ENCODE measurements at regions not wholly inside any gene's neighbourhood (a gene's known extent, or its start where the extent isn't known, plus 50 kb on each side); places are given as distances from the start of the nearest gene placed in this dataset.

- Histone ChIP-seq H3K9me3 (no peaks in the 10 kb centered on the region), H3K36me3 (no peaks in the 10 kb centered on the region), H3K27ac (no peak overlapping the region), H3K27me3 (no peaks in the 10 kb centered on the region), H3K4me1 (no peaks in the 10 kb centered on the region), H3K4me3 (no peak overlapping the region)
- TF ChIP-seq POLR2A (IDR thresholded peaks at IDR 0.05) (no peak), CTCF (IDR thresholded peaks at IDR 0.05) (no peak), EP300 (IDR thresholded peaks at IDR 0.05) (no peak), POLR2AphosphoS5 (IDR thresholded peaks at IDR 0.05) (no peak)
- DNase-seq, result no peak
- intact Hi-C loops (cut with DNase I), result no loop called here
- WGBS, 2 donors, result 5 to 24% methylated on average over 1 of the region's 1 CpG
Measured at GRCh38 chr13:82129281-82129680, 1753.0 kb downstream of the SLITRK1 start.

GRCh38 chr13:82118589-82118988 lies 1763.7 kb downstream of the SLITRK1 start:
- H3K4me1 ChIP-seq, result no peaks in the 10 kb centered on the region
- no peaks in the 10 kb centered on the region for H3K27me3 ChIP-seq
- H3K4me3 ChIP-seq, result no peak overlapping the region
- DNase-seq, result no peak
- intact Hi-C loops (cut with DNase I), result no loop called here
- WGBS, 2 donors, result 76 to 80% methylated on average over 5 of the region's 5 CpGs
- H3K27ac ChIP-seq, result no peak overlapping the region
- TF ChIP-seq POLR2A (IDR thresholded peaks at IDR 0.05), result no peak
- TF ChIP-seq POLR2AphosphoS5 (IDR thresholded peaks at IDR 0.05), result no peak
- no peak for TF ChIP-seq EP300 (IDR thresholded peaks at IDR 0.05)
- TF ChIP-seq CTCF (IDR thresholded peaks at IDR 0.05), result no peak
- no peaks in the 10 kb centered on the region for H3K36me3 ChIP-seq
- no peaks in the 10 kb centered on the region for H3K9me3 ChIP-seq

GRCh38 chr13:82116422-82116989 lies 1765.8 kb downstream of the SLITRK1 start:
- intact Hi-C loops (cut with DNase I), result no loop called here
- 87 to 94% methylated on average over 1 of the region's 1 CpG for WGBS, 2 donors

GRCh38 chr13:82115391-82115790 lies 1766.9 kb downstream of the SLITRK1 start:
- no peaks in the 10 kb centered on the region for H3K36me3 ChIP-seq
- H3K4me1 ChIP-seq, result no peaks in the 10 kb centered on the region
- WGBS, 2 donors, result 80 to 84% methylated on average over 3 of the region's 3 CpGs
- H3K27me3 ChIP-seq, result no peaks in the 10 kb centered on the region
- H3K27ac ChIP-seq, result no peak overlapping the region
- TF ChIP-seq CTCF (IDR thresholded peaks at IDR 0.05) (no peak), POLR2A (IDR thresholded peaks at IDR 0.05) (no peak), POLR2AphosphoS5 (IDR thresholded peaks at IDR 0.05) (no peak), EP300 (IDR thresholded peaks at IDR 0.05) (no peak)
- peaks cover 0 to under 1% (median 0%) of the 10 kb centered on the region in 4 donors for H3K9me3 ChIP-seq
- intact Hi-C loops (cut with DNase I), result no loop called here
- no peak for DNase-seq
- H3K4me3 ChIP-seq, result no peak overlapping the region

More at GRCh38 chr13:82116422-82116989, 1765.8 kb downstream of the SLITRK1 start:
- no peaks in the 10 kb centered on the region for H3K4me1 ChIP-seq
- H3K4me3 ChIP-seq, result no peak overlapping the region
- H3K9me3 ChIP-seq, result no peaks in the 10 kb centered on the region
- no peak for TF ChIP-seq CTCF (IDR thresholded peaks at IDR 0.05)
- TF ChIP-seq POLR2A (IDR thresholded peaks at IDR 0.05), result no peak
- no peak for TF ChIP-seq POLR2AphosphoS5 (IDR thresholded peaks at IDR 0.05)
- TF ChIP-seq EP300 (IDR thresholded peaks at IDR 0.05), result no peak
- H3K27ac ChIP-seq, result no peak overlapping the region
- no peaks in the 10 kb centered on the region for H3K27me3 ChIP-seq
- no peaks in the 10 kb centered on the region for H3K36me3 ChIP-seq
- no peak for DNase-seq

- DNase-seq, result no peak
- no peak overlapping the region for H3K27ac ChIP-seq
- no peaks in the 10 kb centered on the region for H3K4me1 ChIP-seq
- 77 to 88% methylated on average over 5 of the region's 5 CpGs for WGBS, 2 donors
- no peak for TF ChIP-seq POLR2A (IDR thresholded peaks at IDR 0.05)
- TF ChIP-seq POLR2AphosphoS5 (IDR thresholded peaks at IDR 0.05), result no peak
- TF ChIP-seq EP300 (IDR thresholded peaks at IDR 0.05), result no peak
- TF ChIP-seq CTCF (IDR thresholded peaks at IDR 0.05), result no peak
- no peaks in the 10 kb centered on the region for H3K36me3 ChIP-seq
- no peaks in the 10 kb centered on the region for H3K27me3 ChIP-seq
- no peak overlapping the region for H3K4me3 ChIP-seq
- no peaks in the 10 kb centered on the region for H3K9me3 ChIP-seq
- intact Hi-C loops (cut with DNase I), result no loop called here
Measured at GRCh38 chr13:82096256-82096655, 1755.3 kb upstream of the SPRY2 start.

Data from sigmoid colon (tissue), 6 donors.